Muscle of back (tissue), 3 donors: ENCODE measurements at regions not wholly inside any gene's neighbourhood (a gene's known extent, or its start where the extent isn't known, plus 50 kb on each side); places are given as distances from the start of the nearest gene placed in this dataset.

ENCODE experiments used
- DNase-seq, 3 donors: peaks; one replicate each; pipeline versions ENCODE4 v3.0.0 to v3.0.0-alpha.2; 2013

GRCh38 chr4:1511441-1512041, 105.3 kb upstream of the NKX1-1 start:
- DNase-seq, result peak in 2 of 3 donors; percentile 10 to 82

GRCh38 chr4:1510931-1511330, 104.7 kb upstream of the NKX1-1 start:
- no peak for DNase-seq

DNA sequence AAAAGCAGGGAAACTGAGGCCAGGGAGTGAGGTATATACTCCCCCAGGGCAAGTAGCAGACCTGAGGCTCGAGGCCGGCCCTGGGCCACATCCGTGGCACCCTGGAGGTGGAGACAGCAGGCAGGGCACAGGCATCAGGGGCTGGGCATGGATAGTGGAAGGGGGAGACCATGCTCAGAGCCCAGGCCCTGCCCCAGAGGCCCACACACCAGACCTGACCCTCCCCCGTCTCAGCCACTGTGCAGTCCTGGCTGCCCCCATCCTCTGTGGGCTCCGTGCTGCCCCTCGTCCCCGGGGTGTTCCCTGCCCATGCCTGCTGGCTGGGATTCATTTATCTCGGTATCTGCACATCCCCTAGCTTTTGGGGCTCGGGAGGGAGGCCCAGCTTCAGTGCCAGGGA, 103.1 kb upstream of the NKX1-1 start:
- DNase-seq, result no peak

DNA sequence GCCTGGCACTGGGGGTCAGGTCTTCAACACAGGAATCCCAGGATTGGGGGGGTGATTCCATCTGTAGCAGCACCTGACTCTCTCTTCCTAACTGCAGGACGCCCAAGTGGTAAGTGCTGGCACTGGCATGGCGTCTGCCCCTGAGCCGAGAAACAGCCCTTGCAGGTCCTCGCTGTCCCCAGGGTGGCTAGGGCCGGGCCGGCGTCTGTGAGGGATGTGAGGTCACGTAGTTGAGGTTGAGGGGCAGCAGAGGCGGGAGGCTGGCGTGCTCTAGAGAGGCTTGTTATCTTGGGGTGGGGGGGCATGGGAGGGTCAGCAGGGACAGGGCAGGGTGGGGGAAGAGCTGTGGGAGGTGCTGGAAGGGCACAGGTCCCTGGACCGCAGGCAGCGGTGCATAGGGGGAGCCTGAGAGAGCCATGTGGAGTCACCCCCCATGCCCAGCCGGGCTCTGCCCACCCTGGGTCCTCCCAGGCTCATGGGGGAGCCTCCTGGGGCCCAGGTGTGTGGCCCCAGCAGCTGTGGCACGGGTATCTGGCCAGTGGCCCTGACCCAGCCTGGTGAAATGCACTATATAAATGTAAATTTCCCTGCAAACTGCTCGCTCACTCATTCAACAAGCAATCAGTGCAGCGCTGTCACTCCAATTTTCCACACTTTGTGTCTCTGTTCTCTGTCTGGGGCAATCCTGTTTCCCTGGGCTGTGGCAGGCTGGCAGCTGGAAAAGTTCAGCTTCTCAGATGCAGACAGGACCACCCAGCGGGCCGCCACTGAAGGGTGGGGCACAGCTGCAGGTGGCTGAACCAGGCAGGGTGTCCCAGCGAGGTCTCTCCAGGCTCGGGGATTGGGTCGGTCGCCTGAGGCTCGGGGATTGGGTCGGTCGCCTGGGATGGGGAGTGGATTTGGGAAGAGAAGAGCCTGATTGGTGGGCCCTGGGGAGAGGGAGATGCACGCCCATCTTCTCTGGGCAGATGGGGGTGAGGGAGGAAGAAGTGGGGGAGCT, 102.2 kb upstream of the NKX1-1 start:
- DNase-seq, result no peak

DNA sequence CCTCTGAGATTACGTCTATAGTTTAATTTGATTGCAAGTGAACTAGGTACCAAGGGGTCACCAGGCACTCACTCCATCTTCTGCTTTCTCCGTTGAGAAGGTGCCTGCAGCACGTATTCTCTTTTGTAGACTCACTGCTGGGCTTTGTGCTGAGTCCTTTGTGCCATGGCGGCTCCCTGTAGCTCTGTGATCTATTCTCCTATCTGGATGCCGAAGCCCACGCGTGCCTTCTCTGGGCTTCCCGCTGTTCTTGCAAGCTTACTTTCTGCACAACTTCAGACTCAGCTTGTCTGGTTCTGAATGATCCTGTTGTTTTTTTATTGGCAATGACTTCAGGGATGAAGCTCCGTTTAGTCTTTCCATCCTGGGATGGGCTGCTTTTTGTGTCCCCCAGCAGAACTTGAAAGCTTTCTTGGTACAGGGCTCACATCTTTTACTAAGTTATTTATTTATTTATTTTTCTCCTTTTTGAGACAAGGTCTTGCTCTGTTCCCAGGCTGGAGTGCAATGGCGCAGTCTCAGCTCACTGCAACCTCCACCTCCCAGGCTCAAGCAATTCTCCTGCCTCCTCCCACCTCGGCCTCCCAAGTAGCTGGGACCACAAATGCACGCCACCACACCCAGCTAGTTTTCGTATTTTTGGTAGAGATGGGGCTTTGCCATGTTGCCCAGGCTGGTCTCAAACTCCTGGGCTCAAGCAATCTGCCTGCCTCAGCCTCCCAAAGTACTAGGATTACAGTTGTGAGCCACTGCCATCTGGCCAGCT, 100.9 kb upstream of the NKX1-1 start:
- no peak for DNase-seq

- DNase-seq, result no peak
Observed at GRCh38 chr4:1505511-1506460, 99.5 kb upstream of the NKX1-1 start.

DNA sequence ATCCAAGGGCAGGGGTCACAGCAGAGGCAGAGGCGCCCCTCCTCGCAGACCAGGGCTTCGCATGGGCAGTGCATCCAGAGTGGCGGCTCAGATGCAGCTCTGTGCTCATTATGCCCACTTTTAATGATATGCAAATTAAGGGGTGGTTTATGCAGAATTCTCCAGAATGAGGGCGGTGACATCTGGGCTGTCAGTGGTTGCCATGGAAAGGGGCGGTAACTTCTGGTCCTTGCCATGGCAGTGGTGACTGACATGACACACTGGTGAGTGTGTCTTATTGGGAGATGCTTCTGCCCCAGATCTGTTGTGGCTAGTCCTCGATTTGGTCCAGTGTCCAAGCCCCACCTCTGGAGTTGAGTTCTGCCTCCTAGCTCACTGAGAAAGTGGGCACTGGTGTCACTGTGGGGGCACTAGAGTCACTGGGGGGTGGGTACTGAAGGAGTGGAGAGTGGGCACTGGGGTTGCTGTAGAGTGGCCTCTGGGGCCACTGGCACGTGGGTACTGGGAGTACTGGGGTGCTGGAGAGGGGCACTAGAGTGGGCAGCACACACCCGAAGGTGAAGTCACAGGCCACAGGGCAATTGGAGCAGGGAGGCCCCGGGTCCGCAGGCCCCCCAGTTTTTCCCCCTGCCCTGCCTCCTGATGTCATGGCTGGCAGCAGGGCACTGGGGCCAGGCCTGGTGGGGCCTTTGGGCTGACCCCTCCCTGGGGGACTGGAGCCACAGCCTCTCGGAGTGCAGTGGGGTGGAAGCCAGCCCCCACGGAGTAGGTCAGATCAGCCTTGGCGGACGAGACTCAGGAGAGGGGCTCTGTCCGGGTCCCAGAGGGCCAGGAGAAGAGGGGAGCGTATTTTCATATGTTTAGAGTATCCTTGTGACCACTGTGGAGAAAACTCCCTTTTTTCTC, 98.6 kb upstream of the NKX1-1 start:
- DNase-seq, result no peak

DNA sequence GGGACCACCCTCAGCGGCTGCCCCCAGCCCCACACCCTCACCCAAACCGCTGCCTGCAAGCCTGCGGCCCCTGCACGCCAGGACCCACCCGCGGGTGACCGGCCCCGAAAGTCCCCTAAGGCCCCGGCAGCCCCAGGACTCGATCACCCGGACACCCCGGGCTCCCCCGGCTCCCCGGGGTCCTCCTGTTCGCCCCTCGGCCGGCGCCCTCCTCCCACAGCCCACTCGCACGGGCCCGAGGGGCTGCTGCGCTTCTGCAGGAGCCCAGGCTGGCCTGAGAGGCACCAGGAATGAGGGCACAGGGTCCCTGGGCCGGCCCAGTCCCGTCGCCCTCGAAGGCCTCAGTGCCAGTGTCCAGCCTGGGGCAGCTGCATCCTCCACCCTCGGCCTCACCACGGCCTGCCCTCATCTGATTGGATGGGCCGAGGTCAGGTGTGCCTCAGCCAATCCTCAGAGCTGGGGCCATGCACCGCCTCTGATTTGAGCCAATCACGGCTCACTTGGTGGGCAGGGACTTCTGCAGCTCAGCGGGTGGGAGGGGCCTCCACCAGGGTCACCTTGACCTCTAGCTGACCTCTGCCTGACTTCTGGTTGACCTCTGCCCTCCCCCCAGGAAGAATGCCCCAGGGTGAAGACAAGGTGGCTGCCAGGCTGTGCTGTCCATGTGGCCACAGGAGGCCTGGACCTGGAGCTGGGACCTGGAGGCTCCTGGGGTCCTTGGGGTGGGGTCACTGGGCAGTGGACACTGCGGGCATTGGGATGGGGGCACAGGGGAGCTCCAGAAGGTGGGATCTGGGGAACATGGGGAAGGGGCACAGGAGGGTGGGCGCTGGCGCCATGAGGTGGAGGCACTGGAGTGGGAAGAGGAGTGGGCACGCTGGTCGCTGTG, 97.6 kb upstream of the NKX1-1 start:
- no peak for DNase-seq

- DNase-seq, result no peak
Observed at GRCh38 chr4:1502976-1503375, 96.7 kb upstream of the NKX1-1 start.

DNA sequence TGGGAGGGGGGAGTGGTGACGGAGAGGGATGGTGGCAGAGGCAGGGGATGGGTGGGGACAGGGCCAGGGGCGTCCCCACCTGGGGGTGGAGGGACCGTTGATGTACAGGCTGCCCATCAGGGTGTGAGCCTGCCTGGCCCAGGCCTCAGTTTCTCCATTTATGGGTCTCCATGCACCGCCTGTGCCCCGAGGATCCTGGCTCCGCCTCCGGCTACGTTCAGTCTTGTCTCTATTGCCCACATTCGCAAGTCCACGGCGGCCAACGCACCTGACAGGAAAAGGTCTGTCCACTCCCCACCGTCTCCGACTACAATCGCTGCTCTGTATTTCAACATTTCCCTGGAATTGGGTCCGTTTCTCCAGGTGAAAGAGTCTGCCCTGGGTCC, 96.3 kb upstream of the NKX1-1 start:
- DNase-seq, result no peak

DNA sequence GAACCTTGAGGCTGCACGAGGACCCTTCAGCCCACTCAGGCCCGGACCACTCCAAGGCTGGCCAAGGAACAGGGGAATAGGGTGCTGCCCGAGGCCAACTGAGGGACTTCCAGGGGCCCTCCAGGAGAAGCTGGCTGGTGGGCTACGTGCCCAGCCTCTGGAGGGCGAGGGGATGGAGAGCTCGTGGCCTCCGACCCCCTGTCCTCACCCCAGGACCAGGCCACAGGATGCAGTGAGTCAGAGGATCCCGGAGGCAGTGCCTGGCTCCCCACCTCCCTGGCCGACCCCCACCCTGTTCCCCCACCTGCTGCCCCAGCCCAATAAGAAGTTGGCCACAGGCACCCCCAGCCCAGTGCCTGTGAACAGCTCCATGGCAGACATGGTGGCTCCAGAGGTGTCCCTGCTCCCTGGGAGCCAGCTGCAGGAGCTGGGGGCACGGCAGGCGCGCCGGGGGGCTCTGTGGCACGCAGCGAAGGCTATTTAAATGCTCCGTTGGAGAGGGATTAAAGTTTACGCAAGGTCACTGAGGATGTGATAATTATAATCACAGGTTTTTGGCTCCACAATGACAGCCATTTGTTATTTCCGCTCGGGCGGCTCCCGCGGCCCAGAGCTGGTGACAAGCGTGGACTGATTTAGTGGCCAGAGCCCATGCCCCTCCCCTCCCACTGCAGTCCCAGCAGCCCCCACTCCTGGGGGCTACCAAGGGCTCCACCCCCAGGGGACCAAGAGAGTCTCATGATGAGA, 95.7 kb upstream of the NKX1-1 start:
- no peak for DNase-seq

- DNase-seq, result no peak
Observed at GRCh38 chr4:1500966-1501753, 94.9 kb upstream of the NKX1-1 start.

DNA sequence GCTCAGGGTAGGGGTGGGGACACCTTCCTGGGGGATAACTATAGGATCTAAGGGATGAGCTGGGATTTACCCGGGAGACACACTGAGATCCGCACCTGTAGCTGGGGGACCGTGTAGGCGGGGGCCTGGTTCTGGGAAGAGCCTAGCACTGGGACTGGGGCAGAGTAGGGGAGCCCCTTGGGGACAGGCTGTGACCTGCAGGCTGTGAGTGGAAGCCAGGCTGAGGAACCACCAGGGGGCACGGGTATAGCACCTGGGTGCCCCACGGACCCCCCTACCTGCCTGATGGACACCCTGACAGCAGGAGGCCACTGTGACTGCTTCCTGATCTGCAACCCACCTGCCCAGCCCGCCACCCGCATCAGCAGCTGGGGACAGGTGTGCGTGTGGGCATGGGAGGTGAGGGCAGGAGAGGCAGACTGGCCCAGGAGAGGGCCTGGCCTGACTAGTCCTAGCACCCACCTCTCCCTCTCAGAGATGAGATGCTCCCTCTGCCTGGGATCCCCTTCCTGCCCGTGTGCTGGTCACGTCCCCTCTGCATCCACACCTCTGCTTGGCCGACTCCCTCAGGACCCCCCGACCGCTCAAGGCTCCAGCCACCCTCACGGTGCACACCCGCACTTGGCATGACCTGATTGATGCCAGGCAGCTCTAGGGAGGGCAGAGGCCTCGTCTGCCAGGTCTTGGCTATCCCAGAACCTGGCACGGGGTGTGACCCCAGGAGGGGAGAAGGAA, 94.2 kb upstream of the NKX1-1 start:
- no peak for DNase-seq

- DNase-seq, result no peak
Observed at GRCh38 chr4:1499465-1499864, 93.2 kb upstream of the NKX1-1 start.

DNA sequence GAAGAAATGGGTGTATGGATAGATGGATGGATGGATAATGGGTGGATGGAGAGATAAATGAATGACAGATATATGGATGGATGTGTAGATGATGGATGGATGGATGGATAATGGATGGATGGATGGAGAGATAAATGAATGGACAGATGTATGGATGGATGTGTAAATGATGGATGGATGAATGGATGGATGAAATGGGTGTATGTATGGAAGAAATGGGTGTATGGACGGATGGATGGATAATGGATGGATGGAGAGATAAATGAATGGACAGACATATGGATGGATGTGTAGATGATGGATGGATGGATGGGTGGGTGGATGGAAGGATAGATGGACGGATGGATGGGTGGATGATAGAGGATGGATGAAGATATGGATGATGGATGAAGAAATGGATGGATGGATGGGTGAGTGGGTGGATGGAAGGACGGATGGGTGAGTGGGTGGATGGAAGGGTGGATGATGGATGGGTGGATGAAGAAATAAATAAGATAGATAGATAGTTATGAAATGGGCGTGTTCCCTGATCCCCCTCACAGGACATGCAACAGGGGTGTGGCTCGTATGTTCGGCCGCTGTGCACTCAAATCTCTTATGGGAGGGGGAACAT, 91.1 kb upstream of the NKX1-1 start:
- no peak for DNase-seq

GRCh38 chr4:1496116-1496642, 89.9 kb upstream of the NKX1-1 start:
- DNase-seq, result no peak
